SJCRH30 (cell line): ENCODE measurements at regions not wholly inside any gene's neighbourhood (a gene's known extent, or its start where the extent isn't known, plus 50 kb on each side); places are given as distances from the start of the nearest gene placed in this dataset.

Experiments
- DNase-seq, 2 experiments: peaks; one replicate each; pipeline ENCODE4 v3.0.0-alpha.2; 2015 to 2020
- H3K27ac ChIP-seq: fragments of 250-450 bp; sonication (Bioruptor Pico); 2 replicates; pipeline ENCODE4 v1.5.1; 2020; ENCODE audit warnings: mild to moderate bottlenecking, moderate library complexity
- H3K27me3 ChIP-seq: fragments of 250-450 bp; sonication (Bioruptor Pico); 2 replicates; pipeline ENCODE4 v1.5.1; 2020; ENCODE audit warnings: mild to moderate bottlenecking, moderate library complexity
- H3K36me3 ChIP-seq: fragments of 250-450 bp; sonication (Bioruptor Pico); 2 replicates; pipeline ENCODE4 v1.5.1; 2020; ENCODE audit warnings: mild to moderate bottlenecking, moderate library complexity
- H3K4me1 ChIP-seq: fragments of 250-450 bp; sonication (Bioruptor Pico); 2 replicates; pipeline ENCODE4 v1.5.1; 2020; ENCODE audit warnings: mild to moderate bottlenecking, moderate library complexity
- H3K4me3 ChIP-seq: fragments of 250-450 bp; sonication (Bioruptor Pico); 2 replicates; pipeline ENCODE4 v1.5.1; 2020; ENCODE audit warnings: mild to moderate bottlenecking, moderate library complexity
- H3K9me3 ChIP-seq: fragments of 250-450 bp; sonication (Bioruptor Pico); replicated peaks from 2 replicates; pipeline ENCODE4 v1.5.1; 2020; ENCODE audit warnings: mild to moderate bottlenecking, moderate library complexity

DNA sequence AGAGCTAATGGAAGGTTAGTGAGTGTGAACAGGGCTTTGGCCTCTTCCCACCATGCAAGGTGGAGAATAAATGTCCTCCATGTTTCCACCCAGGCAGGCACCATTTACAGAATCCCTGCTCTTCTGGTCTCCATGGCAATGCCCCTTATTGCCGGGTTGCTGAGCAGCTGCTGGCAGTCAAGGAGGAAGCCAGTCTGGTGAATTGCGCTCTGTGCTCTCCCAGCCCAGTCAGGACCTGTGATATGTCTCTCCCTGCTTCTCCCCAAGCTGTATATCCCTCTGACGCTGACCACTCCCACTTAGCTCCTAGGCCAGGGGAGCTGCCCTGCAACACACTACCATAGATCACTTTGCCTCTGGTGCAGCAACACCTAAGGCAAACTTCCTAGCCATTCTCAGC lies 402.1 kb upstream of the ERCC4 start:
- Histone ChIP-seq H3K27me3 (no peaks in the 10 kb centered on the region), H3K27ac (no peak overlapping the region), H3K36me3 (no peaks in the 10 kb centered on the region), H3K4me1 (no peaks in the 10 kb centered on the region), H3K9me3 (no peaks in the 10 kb centered on the region), H3K4me3 (no peak overlapping the region)
- no peak for DNase-seq

GRCh38 chr16:13519871-13520270 lies 400.1 kb upstream of the ERCC4 start:
- Histone ChIP-seq H3K9me3 (no peaks in the 10 kb centered on the region), H3K36me3 (no peaks in the 10 kb centered on the region), H3K27ac (no peak overlapping the region), H3K4me3 (no peak overlapping the region), H3K27me3 (no peaks in the 10 kb centered on the region), H3K4me1 (no peaks in the 10 kb centered on the region)
- no peak for DNase-seq

DNA sequence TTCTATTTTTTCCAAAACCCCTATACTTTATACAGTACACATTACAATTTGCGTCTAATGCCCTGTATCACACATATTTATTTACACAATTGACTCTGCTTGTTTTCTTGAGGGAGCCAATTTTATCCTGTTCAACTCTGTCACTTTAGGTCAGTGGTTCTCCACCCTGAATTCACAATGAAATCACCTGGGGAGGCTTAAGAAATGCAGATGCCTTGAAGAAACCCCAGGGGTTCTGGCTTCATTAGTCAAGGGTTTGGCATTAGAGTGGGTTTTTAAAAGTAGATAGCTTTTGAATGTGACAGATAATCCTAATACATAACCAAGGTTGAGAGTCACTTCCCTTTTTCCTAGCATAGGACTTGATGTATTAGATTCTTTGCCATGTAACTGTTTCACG lies 398.6 kb upstream of the ERCC4 start:
- DNase-seq = no peak
- Histone ChIP-seq H3K9me3 (no peaks in the 10 kb centered on the region), H3K36me3 (no peaks in the 10 kb centered on the region), H3K27ac (no peak overlapping the region), H3K4me3 (no peak overlapping the region), H3K27me3 (no peaks in the 10 kb centered on the region), H3K4me1 (no peaks in the 10 kb centered on the region)

- H3K9me3 ChIP-seq = no peaks in the 10 kb centered on the region
- DNase-seq = no peak
- no peak overlapping the region for H3K4me3 ChIP-seq
- H3K27ac ChIP-seq = no peak overlapping the region
- H3K36me3 ChIP-seq = no peaks in the 10 kb centered on the region
- no peaks in the 10 kb centered on the region for H3K4me1 ChIP-seq
- H3K27me3 ChIP-seq = no peaks in the 10 kb centered on the region
Observed at GRCh38 chr16:13527332-13527731, 392.6 kb upstream of the ERCC4 start.

- H3K4me3 ChIP-seq = no peak overlapping the region
- no peaks in the 10 kb centered on the region for H3K9me3 ChIP-seq
- no peak overlapping the region for H3K27ac ChIP-seq
- H3K27me3 ChIP-seq = no peaks in the 10 kb centered on the region
- DNase-seq = no peak
- no peaks in the 10 kb centered on the region for H3K4me1 ChIP-seq
- H3K36me3 ChIP-seq = no peaks in the 10 kb centered on the region
Observed at GRCh38 chr16:13528691-13529090, 391.3 kb upstream of the ERCC4 start.

DNA sequence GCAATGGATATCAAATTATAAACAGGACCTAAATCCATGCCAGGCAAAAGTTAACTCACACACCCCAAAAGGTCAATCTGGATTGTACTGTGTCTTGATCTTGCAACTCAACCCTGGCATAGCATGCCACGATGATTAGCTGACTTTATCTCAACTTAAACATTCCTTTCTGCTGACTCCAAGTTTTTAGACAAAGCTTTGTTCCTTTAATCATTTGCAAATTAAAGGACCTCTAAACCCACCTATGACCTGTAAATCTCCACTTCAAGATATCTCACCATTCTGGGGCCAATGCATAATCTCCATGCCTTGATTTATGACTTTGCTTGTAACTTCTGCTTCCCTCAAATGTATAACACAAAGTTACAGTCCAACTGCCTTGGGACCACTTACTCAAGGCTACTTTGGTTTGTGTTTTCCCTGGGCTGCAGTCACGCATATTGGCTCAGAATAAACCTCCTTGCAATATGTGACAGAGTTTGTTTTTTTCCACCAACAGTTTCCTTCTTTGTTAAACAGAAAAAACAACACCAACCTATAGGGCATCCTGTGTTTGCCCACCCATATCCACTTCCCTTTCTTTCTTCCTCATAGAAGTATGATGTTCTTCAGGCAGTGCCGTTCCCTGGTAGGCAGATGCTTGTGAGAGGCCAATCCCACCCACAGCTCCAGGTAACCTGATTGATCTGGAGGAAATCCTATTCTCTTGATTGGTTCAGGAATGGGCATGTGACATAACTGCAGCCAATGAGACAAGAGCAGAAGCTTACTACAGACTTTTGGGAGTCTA lies 390.6 kb upstream of the ERCC4 start:
- no peak for DNase-seq
- H3K9me3 ChIP-seq = no peaks in the 10 kb centered on the region

GRCh38 chr16:13540771-13541170 lies 379.2 kb upstream of the ERCC4 start:
- no peak overlapping the region for H3K4me3 ChIP-seq
- no peak for DNase-seq

More for the DNA sequence above, 390.6 kb upstream of the ERCC4 start:
- Histone ChIP-seq H3K27ac (no peak overlapping the region), H3K27me3 (no peaks in the 10 kb centered on the region), H3K4me3 (no peak overlapping the region), H3K36me3 (no peaks in the 10 kb centered on the region), H3K4me1 (no peaks in the 10 kb centered on the region)

DNA sequence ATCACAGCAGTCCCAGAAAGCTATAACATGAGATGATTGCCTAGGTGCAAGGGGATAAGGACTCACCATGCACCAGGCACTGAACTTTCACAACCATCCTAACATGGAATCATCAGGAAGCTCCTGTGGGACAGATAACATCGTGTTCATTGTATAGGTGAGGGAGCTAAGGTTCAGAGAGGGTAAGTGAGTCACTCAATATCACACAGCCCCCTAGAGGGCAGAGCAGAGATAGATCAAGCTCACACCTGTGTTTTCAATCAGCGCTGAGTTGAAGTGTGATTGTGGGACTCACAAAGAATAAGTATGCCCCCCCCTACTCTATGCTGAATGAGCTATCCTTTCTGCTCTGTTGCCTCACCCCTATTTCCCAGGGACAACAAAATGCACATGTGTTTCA lies 377.7 kb upstream of the ERCC4 start:
- H3K27ac ChIP-seq = no peak overlapping the region
- no peaks in the 10 kb centered on the region for H3K9me3 ChIP-seq
- H3K4me3 ChIP-seq = no peak overlapping the region
- H3K36me3 ChIP-seq = no peaks in the 10 kb centered on the region
- no peaks in the 10 kb centered on the region for H3K4me1 ChIP-seq
- H3K27me3 ChIP-seq = no peaks in the 10 kb centered on the region
- no peak for DNase-seq

More at GRCh38 chr16:13540771-13541170, 379.2 kb upstream of the ERCC4 start:
- H3K4me1 ChIP-seq = no peaks in the 10 kb centered on the region
- no peaks in the 10 kb centered on the region for H3K27me3 ChIP-seq
- no peaks in the 10 kb centered on the region for H3K36me3 ChIP-seq
- H3K27ac ChIP-seq = no peak overlapping the region
- H3K9me3 ChIP-seq = no peaks in the 10 kb centered on the region

GRCh38 chr16:13543850-13544249 lies 376.1 kb upstream of the ERCC4 start:
- DNase-seq = no peak
- no peaks in the 10 kb centered on the region for H3K9me3 ChIP-seq
- H3K27ac ChIP-seq = no peak overlapping the region
- H3K27me3 ChIP-seq = no peaks in the 10 kb centered on the region
- H3K4me1 ChIP-seq = no peaks in the 10 kb centered on the region
- no peaks in the 10 kb centered on the region for H3K36me3 ChIP-seq
- no peak overlapping the region for H3K4me3 ChIP-seq

- Histone ChIP-seq H3K4me3 (no peak overlapping the region), H3K9me3 (no peaks in the 10 kb centered on the region), H3K27me3 (no peaks in the 10 kb centered on the region), H3K4me1 (no peaks in the 10 kb centered on the region), H3K36me3 (no peaks in the 10 kb centered on the region), H3K27ac (no peak overlapping the region)
- no peak for DNase-seq
Observed at GRCh38 chr16:13545271-13545670, 374.7 kb upstream of the ERCC4 start.

GRCh38 chr16:13550254-13550653 lies 369.7 kb upstream of the ERCC4 start:
- H3K36me3 ChIP-seq = no peaks in the 10 kb centered on the region
- no peak overlapping the region for H3K27ac ChIP-seq
- no peak for DNase-seq

DNA sequence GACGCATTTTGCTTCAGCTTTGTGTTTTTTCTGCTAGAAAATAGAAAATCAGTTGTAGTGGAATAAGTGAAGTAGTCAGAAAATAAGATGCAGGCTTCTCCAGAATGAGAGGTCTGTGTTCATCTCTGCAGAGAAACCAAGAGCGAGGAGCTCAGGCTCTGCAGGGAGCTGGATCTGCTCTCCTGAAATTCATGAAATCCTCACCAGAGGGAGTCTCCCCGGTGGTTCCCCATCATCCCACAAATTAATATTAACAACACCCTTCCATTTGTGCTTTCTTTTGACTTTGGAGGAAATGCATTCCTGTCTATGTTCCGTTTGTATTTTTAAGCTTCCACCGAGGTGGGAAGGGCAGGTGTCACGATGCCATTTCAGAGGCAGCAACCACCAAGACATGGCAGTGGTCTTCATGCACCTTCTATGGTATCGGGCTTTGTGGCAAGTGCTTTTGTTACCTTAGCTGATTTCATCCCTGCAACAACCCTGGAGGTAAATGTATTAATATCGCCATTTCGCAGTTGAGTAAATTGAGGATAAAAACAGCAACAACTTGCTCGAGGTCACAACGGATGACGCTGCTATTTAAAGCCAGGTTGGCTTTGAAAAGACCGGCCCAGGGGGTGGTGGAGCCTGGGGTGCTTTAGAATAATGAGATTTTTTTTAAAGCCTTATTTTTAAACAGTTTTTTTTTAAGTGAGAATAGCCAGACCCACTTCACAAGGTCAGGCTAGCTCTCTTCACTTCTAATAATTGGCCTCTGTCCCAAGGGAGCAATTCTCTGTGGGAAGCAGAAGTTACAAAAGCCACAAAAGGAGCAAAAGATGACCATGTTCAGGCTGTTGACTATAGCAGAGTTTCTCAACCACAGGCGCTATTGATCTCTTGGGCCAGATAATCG lies 367.6 kb upstream of the ERCC4 start:
- H3K9me3 ChIP-seq = no peaks in the 10 kb centered on the region
- no peak overlapping the region for H3K27ac ChIP-seq
- DNase-seq = no peak
- H3K4me3 ChIP-seq = no peak overlapping the region
- H3K27me3 ChIP-seq = no peaks in the 10 kb centered on the region; the same call in 1 of the 2 replicates
- no peaks in the 10 kb centered on the region for H3K4me1 ChIP-seq
- H3K36me3 ChIP-seq = no peaks in the 10 kb centered on the region

More at GRCh38 chr16:13550254-13550653, 369.7 kb upstream of the ERCC4 start:
- Histone ChIP-seq H3K4me3 (no peak overlapping the region), H3K4me1 (no peaks in the 10 kb centered on the region), H3K9me3 (no peaks in the 10 kb centered on the region), H3K27me3 (no peaks in the 10 kb centered on the region)

DNA sequence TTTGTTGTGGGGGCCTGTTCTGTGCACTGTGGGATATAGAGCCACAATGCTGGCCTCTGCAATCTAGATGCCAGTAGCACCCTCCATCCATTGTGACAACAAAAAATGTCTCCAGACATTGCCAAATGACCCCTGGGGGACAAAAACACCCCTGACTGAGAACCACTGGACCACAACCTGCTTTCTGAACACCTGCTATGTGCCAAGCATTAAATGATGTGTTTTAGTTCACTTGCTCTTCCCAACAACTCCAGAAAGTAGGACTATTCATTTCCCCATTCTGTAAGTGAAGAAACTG lies 367.0 kb upstream of the ERCC4 start:
- Histone ChIP-seq H3K27me3 (no peaks in the 10 kb centered on the region; the same call in 1 of the 2 replicates), H3K9me3 (no peaks in the 10 kb centered on the region), H3K4me1 (no peaks in the 10 kb centered on the region), H3K36me3 (no peaks in the 10 kb centered on the region), H3K27ac (no peak overlapping the region), H3K4me3 (no peak overlapping the region)
- DNase-seq = no peak

DNA sequence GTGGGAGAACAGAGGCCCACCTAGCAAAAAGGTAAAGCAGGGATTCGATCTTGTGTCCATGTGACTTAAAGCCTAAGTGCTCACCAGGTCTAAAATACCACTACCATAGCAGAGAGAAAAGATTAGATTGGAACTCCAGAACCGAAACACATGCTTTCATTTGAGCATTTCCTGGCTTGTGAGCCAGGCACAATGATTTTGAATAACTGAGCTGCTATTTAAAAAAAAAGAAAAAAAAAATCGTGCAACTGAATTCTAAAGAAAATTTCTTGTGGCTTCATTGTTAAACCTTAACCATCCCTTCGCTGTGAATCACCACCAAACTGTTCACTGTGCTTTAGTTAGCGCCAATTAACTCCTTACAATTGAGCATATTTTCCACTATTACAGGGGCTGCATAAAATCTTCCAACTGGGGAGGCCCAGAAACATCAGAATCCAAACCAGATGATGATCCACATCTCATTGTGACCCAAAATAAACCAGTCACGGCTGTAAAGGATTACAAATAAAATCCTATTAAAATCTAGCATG lies 366.4 kb upstream of the ERCC4 start:
- Histone ChIP-seq H3K27ac (no peak overlapping the region), H3K36me3 (no peaks in the 10 kb centered on the region), H3K4me1 (no peaks in the 10 kb centered on the region), H3K27me3 (no peaks in the 10 kb centered on the region; the same call in 1 of the 2 replicates), H3K4me3 (no peak overlapping the region), H3K9me3 (no peaks in the 10 kb centered on the region)
- DNase-seq = no peak

GRCh38 chr16:13554005-13554404 lies 365.9 kb upstream of the ERCC4 start:
- Histone ChIP-seq H3K36me3 (no peaks in the 10 kb centered on the region), H3K27ac (no peak overlapping the region), H3K9me3 (no peaks in the 10 kb centered on the region), H3K4me3 (no peak overlapping the region), H3K27me3 (no peaks in the 10 kb centered on the region; the same call in 1 of the 2 replicates), H3K4me1 (no peaks in the 10 kb centered on the region)
- DNase-seq = no peak
